Chondrocyte (in vitro differentiated cells): ENCODE measurements at regions not wholly inside any gene's neighbourhood (a gene's known extent, or its start where the extent isn't known, plus 50 kb on each side); places are given as distances from the start of the nearest gene placed in this dataset.

Experiments
- DNase-seq: peaks from one replicate; pipeline ENCODE4 v3.0.0; 2021; ENCODE audit warnings: mixed read lengths, low spot score
- H3K27ac Mint-ChIP-seq: one replicate; pipeline ENCODE4 v1.8.0; 2021; ENCODE audit warnings: mild to moderate bottlenecking, moderate library complexity, mixed read lengths; ENCODE audit not compliant: unreplicated experiment
- H3K27me3 Mint-ChIP-seq: 2 replicates; pipeline ENCODE4 v1.8.0; 2021; ENCODE audit warnings: low read depth, mixed read lengths
- H3K36me3 Mint-ChIP-seq: 2 replicates; pipeline ENCODE4 v1.8.0; 2021; ENCODE audit warnings: low read depth, mixed read lengths
- H3K4me1 Mint-ChIP-seq: 2 replicates; pipeline ENCODE4 v1.8.0; 2021; ENCODE audit warnings: low read depth, mild to moderate bottlenecking, mixed read lengths
- H3K4me3 Mint-ChIP-seq: one replicate; pipeline ENCODE4 v1.8.0; 2021; ENCODE audit warnings: mild to moderate bottlenecking, moderate library complexity, mixed read lengths; ENCODE audit not compliant: unreplicated experiment
- H3K9me3 Mint-ChIP-seq: 2 replicates; pipeline ENCODE4 v1.8.0; 2021; ENCODE audit warnings: low read depth, mixed read lengths
- TF ChIP-seq, protein P1 (sequence below): fragments of 200-600 bp; sonication (generic); IDR thresholded peaks from 2 replicates; pipeline ENCODE4 v1.5.0; 2021; ENCODE audit warnings: antibody characterized with exemption, mild to moderate bottlenecking, moderate library complexity

DNA sequence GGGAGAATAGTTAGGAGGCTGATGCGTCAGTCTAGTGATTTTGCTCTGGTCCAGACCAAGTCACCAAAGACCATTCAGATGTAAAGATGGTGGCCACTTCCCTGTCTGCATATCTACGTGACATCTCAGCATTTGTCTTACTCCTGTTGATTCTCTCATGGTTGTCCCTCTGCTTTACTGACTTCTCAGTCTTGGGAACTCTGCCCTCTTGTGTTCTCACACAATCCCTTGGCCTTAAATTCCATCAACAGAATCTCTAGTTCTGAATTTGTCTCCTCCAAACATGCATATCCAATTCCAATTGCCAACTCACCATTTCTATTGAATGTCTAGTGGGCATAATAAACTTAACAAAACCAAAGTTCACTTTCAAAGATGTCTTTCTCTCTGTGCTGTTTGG is 147.8 kb downstream of the SLC24A2 start:
- DNase-seq, result no peak
- Mint-ChIP-seq H3K4me1 (no peaks in the 10 kb centered on the region), H3K36me3 (no peaks in the 10 kb centered on the region), H3K27ac (no peak overlapping the region), H3K4me3 (no peak overlapping the region), H3K9me3 (no peaks in the 10 kb centered on the region), H3K27me3 (peaks cover 4% of the 10 kb centered on the region)
- TF ChIP-seq, protein P1, sequence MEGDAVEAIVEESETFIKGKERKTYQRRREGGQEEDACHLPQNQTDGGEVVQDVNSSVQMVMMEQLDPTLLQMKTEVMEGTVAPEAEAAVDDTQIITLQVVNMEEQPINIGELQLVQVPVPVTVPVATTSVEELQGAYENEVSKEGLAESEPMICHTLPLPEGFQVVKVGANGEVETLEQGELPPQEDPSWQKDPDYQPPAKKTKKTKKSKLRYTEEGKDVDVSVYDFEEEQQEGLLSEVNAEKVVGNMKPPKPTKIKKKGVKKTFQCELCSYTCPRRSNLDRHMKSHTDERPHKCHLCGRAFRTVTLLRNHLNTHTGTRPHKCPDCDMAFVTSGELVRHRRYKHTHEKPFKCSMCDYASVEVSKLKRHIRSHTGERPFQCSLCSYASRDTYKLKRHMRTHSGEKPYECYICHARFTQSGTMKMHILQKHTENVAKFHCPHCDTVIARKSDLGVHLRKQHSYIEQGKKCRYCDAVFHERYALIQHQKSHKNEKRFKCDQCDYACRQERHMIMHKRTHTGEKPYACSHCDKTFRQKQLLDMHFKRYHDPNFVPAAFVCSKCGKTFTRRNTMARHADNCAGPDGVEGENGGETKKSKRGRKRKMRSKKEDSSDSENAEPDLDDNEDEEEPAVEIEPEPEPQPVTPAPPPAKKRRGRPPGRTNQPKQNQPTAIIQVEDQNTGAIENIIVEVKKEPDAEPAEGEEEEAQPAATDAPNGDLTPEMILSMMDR, result no peak

DNA sequence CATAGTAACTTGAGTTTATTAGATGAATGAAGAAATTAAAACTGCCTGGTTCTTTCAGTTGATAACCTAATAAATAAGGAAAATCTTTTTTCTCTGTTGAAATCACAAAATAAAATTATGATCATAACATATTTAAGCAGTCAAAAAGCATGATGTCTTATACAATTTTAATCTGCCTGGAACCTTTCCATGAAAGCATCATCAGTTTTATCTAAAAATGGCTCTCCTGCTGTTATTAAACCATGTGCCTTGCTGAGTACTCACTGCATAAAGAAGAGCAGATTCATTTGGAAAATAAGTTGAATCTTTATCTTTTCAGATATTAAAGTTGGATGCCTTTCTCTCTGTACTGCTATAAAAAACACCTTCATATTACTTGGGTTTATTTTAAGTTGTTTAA is 148.8 kb downstream of the SLC24A2 start:
- H3K4me1 Mint-ChIP-seq, result no peaks in the 10 kb centered on the region

DNA sequence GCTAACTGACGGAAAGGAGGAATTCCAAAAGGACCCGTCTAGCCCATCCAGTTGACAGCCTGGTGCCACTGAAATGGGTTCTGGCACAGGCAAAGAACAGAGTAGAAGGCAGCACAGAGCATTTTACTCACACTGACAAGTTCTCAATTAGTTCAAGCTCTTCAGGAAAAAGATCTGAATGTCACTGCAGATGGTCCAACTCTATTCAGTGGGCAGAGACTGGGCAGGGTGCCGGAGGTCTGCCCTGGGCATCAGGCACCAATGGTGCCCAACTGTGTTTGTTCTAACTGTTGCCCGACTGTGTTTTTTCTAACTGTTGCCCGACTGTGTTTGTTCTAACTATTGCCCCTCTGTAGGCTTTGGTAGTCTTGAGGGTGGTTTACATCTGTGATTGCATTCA is 151.8 kb downstream of the SLC24A2 start:
- no peak overlapping the region for H3K4me3 Mint-ChIP-seq
- TF ChIP-seq, protein P1, result no peak
- DNase-seq, result no peak
- no peaks in the 10 kb centered on the region for H3K9me3 Mint-ChIP-seq
- H3K36me3 Mint-ChIP-seq, result no peaks in the 10 kb centered on the region
- H3K27ac Mint-ChIP-seq, result no peak overlapping the region
- H3K4me1 Mint-ChIP-seq, result no peaks in the 10 kb centered on the region
- H3K27me3 Mint-ChIP-seq, result peaks cover 2% of the 10 kb centered on the region

More for the DNA sequence above, 148.8 kb downstream of the SLC24A2 start:
- no peaks in the 10 kb centered on the region for H3K9me3 Mint-ChIP-seq
- no peak for DNase-seq
- TF ChIP-seq, protein P1, result no peak
- H3K27me3 Mint-ChIP-seq, result peaks cover 4% of the 10 kb centered on the region
- H3K36me3 Mint-ChIP-seq, result no peaks in the 10 kb centered on the region
- H3K27ac Mint-ChIP-seq, result no peak overlapping the region
- no peak overlapping the region for H3K4me3 Mint-ChIP-seq

DNA sequence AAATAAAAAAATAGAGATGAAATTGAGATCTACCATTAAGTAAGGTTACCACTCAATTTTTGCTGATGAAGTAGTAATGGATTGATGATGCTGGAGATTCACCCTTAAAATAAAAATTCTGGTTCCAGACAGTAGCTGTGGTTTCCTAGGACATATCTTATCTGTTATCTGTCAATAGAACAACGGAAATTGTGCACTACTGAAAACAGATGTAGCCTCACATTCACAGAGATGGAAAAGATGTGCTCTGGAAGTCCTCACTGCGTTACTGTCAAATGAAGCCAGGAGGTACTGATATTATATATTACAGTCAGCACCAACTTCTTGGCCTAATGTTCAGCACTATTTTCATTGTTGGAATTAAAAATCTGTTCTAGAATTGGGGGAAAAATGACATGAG is 154.0 kb downstream of the SLC24A2 start:
- Mint-ChIP-seq H3K27me3 (peaks cover 3% of the 10 kb centered on the region), H3K9me3 (no peaks in the 10 kb centered on the region), H3K27ac (no peak overlapping the region), H3K4me3 (no peak overlapping the region), H3K4me1 (no peaks in the 10 kb centered on the region), H3K36me3 (no peaks in the 10 kb centered on the region)
- TF ChIP-seq, protein P1, result no peak
- no peak for DNase-seq

DNA sequence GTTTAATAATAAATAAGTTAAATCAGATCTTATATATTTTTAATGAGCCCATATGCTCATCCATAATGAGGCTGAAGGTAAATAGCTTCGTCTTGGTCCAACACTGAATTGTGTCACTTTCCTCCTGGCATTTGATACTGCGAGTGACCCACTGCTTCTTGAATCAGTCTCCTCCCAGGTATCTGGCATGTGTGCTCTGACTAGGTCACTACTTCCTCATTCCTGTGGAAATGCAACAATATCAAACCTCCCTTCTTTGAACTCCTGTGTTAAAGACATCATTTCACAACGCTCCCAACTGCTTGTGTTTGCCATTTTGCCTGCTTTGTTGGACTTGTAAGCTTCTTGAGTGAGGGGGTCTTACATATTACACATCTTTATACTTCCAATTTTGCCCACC is 157.7 kb downstream of the SLC24A2 start:
- DNase-seq, result no peak
- Mint-ChIP-seq H3K9me3 (no peaks in the 10 kb centered on the region), H3K27me3 (peaks cover 7% of the 10 kb centered on the region), H3K4me1 (no peaks in the 10 kb centered on the region), H3K4me3 (no peak overlapping the region), H3K36me3 (no peaks in the 10 kb centered on the region), H3K27ac (no peak overlapping the region)
- TF ChIP-seq, protein P1, result no peak
